ENCODE measurements at regions not wholly inside any gene's neighbourhood (a gene's known extent, or its start where the extent isn't known, plus 50 kb on each side); places are given as distances from the start of the nearest gene placed in this dataset.

GRCh38 chr10:47143473-47143872, 156.5 kb upstream of the GDF10 start:
- no peak for DNase-seq (ENCODE audit: low read depth, low spot score)

GRCh38 chr10:47144525-47144924, 155.5 kb upstream of the GDF10 start:
- DNase-seq (ENCODE audit: low read depth, low spot score) = no peak

- DNase-seq (ENCODE audit: low read depth, low spot score) = no peak
These were observed 154.6 kb upstream of the GDF10 start for GRCh38 chr10:47145290-47145934.

GRCh38 chr10:47146572-47146971, 153.4 kb upstream of the GDF10 start:
- DNase-seq (ENCODE audit: low read depth, low spot score) = no peak

GRCh38 chr10:47147186-47147585, 152.8 kb upstream of the GDF10 start:
- DNase-seq (ENCODE audit: low read depth, low spot score) = no peak

- DNase-seq (ENCODE audit: low read depth, low spot score) = no peak
These were observed 149.4 kb upstream of the GDF10 start for GRCh38 chr10:47150581-47150980.

- no peak for DNase-seq (ENCODE audit: low read depth, low spot score)
These were observed 148.1 kb upstream of the GDF10 start for GRCh38 chr10:47151920-47152319.

GRCh38 chr10:47152861-47153349, 147.1 kb upstream of the GDF10 start:
- DNase-seq (ENCODE audit: low read depth, low spot score) = no peak

GRCh38 chr10:47154762-47155161, 145.2 kb upstream of the GDF10 start:
- no peak for DNase-seq (ENCODE audit: low read depth, low spot score)

GRCh38 chr10:47156873-47157272, 143.1 kb upstream of the GDF10 start:
- DNase-seq (ENCODE audit: low read depth, low spot score) = no peak

GRCh38 chr10:47158116-47159071, 141.6 kb upstream of the GDF10 start:
- no peak for DNase-seq (ENCODE audit: low read depth, low spot score)

- DNase-seq (ENCODE audit: low read depth, low spot score) = no peak
These were observed 140.4 kb upstream of the GDF10 start for GRCh38 chr10:47159361-47160260.

- no peak for DNase-seq (ENCODE audit: low read depth, low spot score)
These were observed 139.6 kb upstream of the GDF10 start for GRCh38 chr10:47160261-47160908.

GRCh38 chr10:47160967-47161366, 139.0 kb upstream of the GDF10 start:
- DNase-seq (ENCODE audit: low read depth, low spot score) = no peak

- DNase-seq (ENCODE audit: low read depth, low spot score) = no peak
These were observed 138.5 kb upstream of the GDF10 start for GRCh38 chr10:47161465-47161864.

GRCh38 chr10:47164126-47164799, 135.7 kb upstream of the GDF10 start:
- DNase-seq (ENCODE audit: low read depth, low spot score) = peak; percentile 60

- no peak for DNase-seq (ENCODE audit: low read depth, low spot score)
These were observed 135.2 kb upstream of the GDF10 start for GRCh38 chr10:47164800-47165128.

- no peak for DNase-seq (ENCODE audit: low read depth, low spot score)
These were observed 134.8 kb upstream of the GDF10 start for GRCh38 chr10:47165168-47165710.

- DNase-seq (ENCODE audit: low read depth, low spot score) = peak; percentile 78
These were observed 134.1 kb upstream of the GDF10 start for GRCh38 chr10:47165711-47166404.

GRCh38 chr10:47166405-47166777, 133.6 kb upstream of the GDF10 start:
- no peak for DNase-seq (ENCODE audit: low read depth, low spot score)

Measured in smooth muscle cell of the brain vasculature (primary cell).